Chondrocyte (in vitro differentiated cells): ENCODE measurements at regions not wholly inside any gene's neighbourhood (a gene's known extent, or its start where the extent isn't known, plus 50 kb on each side); places are given as distances from the start of the nearest gene placed in this dataset.

ENCODE experiments used
- DNase-seq: peaks from one replicate; pipeline ENCODE4 v3.0.0; 2021; ENCODE audit warnings: mixed read lengths, low spot score
- H3K27ac Mint-ChIP-seq: one replicate; pipeline ENCODE4 v1.8.0; 2021; ENCODE audit warnings: mild to moderate bottlenecking, moderate library complexity, mixed read lengths; ENCODE audit not compliant: unreplicated experiment
- H3K27me3 Mint-ChIP-seq: 2 replicates; pipeline ENCODE4 v1.8.0; 2021; ENCODE audit warnings: low read depth, mixed read lengths
- H3K36me3 Mint-ChIP-seq: 2 replicates; pipeline ENCODE4 v1.8.0; 2021; ENCODE audit warnings: low read depth, mixed read lengths
- H3K4me1 Mint-ChIP-seq: 2 replicates; pipeline ENCODE4 v1.8.0; 2021; ENCODE audit warnings: low read depth, mild to moderate bottlenecking, mixed read lengths
- H3K4me3 Mint-ChIP-seq: one replicate; pipeline ENCODE4 v1.8.0; 2021; ENCODE audit warnings: mild to moderate bottlenecking, moderate library complexity, mixed read lengths; ENCODE audit not compliant: unreplicated experiment
- H3K9me3 Mint-ChIP-seq: 2 replicates; pipeline ENCODE4 v1.8.0; 2021; ENCODE audit warnings: low read depth, mixed read lengths
- TF ChIP-seq, protein P1 (sequence below): fragments of 200-600 bp; sonication (generic); IDR thresholded peaks from 2 replicates; pipeline ENCODE4 v1.5.0; 2021; ENCODE audit warnings: antibody characterized with exemption, mild to moderate bottlenecking, moderate library complexity

DNA sequence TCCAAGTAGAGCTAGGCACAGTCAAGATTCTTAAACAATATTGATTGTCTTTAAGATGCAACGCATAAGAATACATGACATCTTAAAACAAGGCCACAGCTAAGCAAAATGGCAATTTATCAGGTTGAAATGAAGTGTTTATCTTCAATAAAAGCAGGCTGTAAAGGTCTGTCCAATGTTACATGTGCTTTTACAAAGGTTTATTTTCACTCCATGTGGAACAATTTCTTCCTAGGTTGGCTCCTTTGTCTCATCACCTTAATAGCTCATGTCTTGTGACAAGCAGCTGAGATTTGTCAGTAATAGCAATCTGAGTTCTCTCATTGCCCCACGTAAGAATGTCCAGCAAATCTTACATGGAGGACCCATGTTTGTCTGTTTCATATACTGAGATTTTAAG lies 437.6 kb downstream of the GPAM start:
- Mint-ChIP-seq H3K4me3 (no peak overlapping the region), H3K36me3 (no peaks in the 10 kb centered on the region), H3K27ac (no peak overlapping the region), H3K27me3 (peaks cover 2% of the 10 kb centered on the region), H3K9me3 (no peaks in the 10 kb centered on the region), H3K4me1 (no peaks in the 10 kb centered on the region)
- TF ChIP-seq, protein P1, sequence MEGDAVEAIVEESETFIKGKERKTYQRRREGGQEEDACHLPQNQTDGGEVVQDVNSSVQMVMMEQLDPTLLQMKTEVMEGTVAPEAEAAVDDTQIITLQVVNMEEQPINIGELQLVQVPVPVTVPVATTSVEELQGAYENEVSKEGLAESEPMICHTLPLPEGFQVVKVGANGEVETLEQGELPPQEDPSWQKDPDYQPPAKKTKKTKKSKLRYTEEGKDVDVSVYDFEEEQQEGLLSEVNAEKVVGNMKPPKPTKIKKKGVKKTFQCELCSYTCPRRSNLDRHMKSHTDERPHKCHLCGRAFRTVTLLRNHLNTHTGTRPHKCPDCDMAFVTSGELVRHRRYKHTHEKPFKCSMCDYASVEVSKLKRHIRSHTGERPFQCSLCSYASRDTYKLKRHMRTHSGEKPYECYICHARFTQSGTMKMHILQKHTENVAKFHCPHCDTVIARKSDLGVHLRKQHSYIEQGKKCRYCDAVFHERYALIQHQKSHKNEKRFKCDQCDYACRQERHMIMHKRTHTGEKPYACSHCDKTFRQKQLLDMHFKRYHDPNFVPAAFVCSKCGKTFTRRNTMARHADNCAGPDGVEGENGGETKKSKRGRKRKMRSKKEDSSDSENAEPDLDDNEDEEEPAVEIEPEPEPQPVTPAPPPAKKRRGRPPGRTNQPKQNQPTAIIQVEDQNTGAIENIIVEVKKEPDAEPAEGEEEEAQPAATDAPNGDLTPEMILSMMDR: no peak
- no peak for DNase-seq

DNA sequence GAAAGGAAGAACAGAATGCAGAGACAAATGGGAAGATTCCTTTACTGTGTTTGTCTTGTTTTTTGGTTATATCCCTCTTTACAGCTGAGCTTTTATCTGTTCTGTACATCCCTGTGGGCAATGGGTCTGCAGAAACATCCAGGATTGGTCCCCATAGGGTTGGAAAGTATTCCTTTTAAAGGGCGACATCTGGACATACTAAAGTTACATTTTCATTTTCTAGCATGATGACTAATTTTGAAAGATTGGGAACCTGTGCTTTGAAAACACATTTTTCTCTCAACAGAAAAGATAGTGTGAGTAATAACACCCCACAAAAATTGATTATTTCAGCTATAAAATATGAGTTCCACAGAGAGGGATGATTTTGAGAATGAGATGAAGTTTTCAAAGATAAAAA lies 435.8 kb downstream of the GPAM start:
- H3K27ac Mint-ChIP-seq: no peak overlapping the region
- H3K27me3 Mint-ChIP-seq: peaks cover 2% of the 10 kb centered on the region
- DNase-seq: no peak
- TF ChIP-seq, protein P1: no peak
- no peaks in the 10 kb centered on the region for H3K36me3 Mint-ChIP-seq
- no peaks in the 10 kb centered on the region for H3K4me1 Mint-ChIP-seq
- H3K4me3 Mint-ChIP-seq: no peak overlapping the region
- no peaks in the 10 kb centered on the region for H3K9me3 Mint-ChIP-seq

DNA sequence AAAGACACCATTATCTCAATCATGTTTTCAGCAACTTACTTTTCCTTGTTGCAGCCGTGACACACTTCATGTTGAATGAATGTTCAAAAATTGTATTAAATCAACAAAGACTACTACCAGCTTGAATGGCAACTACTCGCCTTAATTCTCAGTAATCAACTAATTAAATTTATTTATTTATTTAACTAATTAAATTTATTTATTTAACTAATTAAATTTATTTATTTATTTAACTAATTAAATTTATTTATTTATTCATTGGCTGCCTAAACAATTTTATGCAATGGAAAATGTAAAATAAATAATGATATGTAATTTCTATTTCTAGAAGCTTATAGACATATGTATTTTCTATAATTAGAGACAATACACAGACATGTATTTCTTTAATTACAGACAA lies 435.4 kb downstream of the GPAM start:
- TF ChIP-seq, protein P1: no peak
- H3K27me3 Mint-ChIP-seq: peaks cover 2% of the 10 kb centered on the region
- H3K36me3 Mint-ChIP-seq: no peaks in the 10 kb centered on the region
- no peak overlapping the region for H3K4me3 Mint-ChIP-seq
- no peak for DNase-seq
- no peak overlapping the region for H3K27ac Mint-ChIP-seq
- H3K4me1 Mint-ChIP-seq: no peaks in the 10 kb centered on the region
- no peaks in the 10 kb centered on the region for H3K9me3 Mint-ChIP-seq

DNA sequence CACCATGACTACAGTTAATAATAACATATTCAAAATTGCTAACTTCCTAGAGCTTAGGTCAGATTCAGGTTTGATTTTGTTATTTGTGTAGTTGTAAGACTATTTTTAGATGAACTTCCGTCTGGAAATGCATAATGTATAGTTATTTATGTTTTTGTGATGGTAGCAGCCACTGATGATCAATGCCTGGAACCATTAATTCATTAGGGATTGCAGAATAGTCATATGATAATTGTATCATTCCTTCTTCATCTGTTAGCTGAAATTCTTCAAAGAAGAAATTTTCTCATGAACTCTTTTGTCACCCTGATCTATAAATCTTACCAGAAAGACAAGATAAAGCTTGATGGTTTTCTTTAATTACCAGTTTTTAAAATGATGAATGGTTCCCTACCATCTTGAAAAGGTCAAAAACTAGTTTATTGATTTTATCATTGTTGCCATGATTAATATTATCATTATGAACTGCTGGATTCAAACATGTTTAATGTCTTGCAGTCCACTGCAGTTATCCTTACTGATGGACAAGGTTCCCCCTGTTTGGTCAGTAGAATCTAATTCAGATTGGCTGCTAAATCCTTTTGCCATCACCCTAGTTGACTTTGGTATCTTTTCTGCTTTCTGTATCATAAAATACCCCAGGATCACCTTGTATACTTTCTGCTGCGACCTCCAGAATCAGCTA lies 433.3 kb downstream of the GPAM start:
- H3K36me3 Mint-ChIP-seq: no peaks in the 10 kb centered on the region
- no peaks in the 10 kb centered on the region for H3K4me1 Mint-ChIP-seq
- TF ChIP-seq, protein P1: no peak
- no peak overlapping the region for H3K4me3 Mint-ChIP-seq
- H3K9me3 Mint-ChIP-seq: peaks cover 4% of the 10 kb centered on the region
- H3K27ac Mint-ChIP-seq: no peak overlapping the region
- DNase-seq: no peak
- H3K27me3 Mint-ChIP-seq: peaks cover 2% of the 10 kb centered on the region

DNA sequence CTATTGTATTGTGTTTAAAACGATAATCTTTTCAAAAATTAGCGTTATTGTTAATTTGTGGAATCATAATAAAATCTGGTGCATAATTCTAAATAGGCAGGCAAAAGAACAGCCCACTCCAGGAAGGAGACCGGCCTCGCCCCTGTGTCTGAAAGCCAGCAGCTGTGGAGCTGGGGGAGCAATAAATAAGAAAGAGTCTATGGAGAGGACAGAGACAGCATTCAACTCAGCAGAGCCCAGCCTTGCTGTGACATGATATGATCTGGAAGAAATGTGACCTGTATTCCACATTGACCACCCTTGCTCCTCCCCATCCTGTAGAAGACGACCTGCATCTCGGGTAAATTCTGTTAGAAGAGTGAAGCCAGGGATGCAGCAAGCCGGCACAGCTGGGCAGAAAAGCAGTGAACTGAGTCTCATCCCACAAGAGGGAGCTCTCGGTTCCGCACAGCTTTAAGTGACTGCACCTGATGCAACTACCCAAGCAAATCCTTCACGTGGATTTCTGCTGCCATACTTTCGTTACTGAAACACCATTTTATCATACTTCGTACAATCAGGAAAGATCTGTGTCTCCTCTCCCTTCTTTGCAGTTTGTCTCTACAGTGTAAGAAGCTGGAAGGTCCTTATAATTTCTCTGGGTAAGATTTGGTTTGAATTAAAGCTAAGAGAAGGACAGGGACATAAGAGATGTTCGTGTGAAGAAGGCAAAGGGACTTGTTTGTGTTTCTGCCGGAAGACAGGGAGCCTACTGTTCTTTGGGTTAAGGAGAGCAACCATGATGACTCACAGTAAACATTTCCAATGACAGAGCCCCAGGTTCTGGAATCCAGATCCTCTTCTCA lies 427.1 kb downstream of the GPAM start:
- DNase-seq: no peak
- no peak overlapping the region for H3K27ac Mint-ChIP-seq
- no peak overlapping the region for H3K4me3 Mint-ChIP-seq
- no peaks in the 10 kb centered on the region for H3K36me3 Mint-ChIP-seq
- H3K27me3 Mint-ChIP-seq: no peaks in the 10 kb centered on the region
- H3K9me3 Mint-ChIP-seq: peaks cover 4% of the 10 kb centered on the region
- TF ChIP-seq, protein P1: peak; percentile 60
- H3K4me1 Mint-ChIP-seq: no peaks in the 10 kb centered on the region
